H1 (cell line): ENCODE measurements at regions not wholly inside any gene's neighbourhood (a gene's known extent, or its start where the extent isn't known, plus 50 kb on each side); places are given as distances from the start of the nearest gene placed in this dataset.

Source experiments
- CTCF ChIA-PET: fragments of 300-600 bp; sonication (Branson Sonifier 250); formaldehyde crosslinking; loops from one replicate; lab custom pipeline; 2021; ENCODE audit not compliant: partially characterized antibody; lab: Charles Lee
- POLR2A ChIA-PET: fragments of 300-600 bp; sonication (Branson Sonifier 250); formaldehyde crosslinking; loops from one replicate; lab custom pipeline; 2021; ENCODE audit warnings: inconsistent platforms; ENCODE audit not compliant: partially characterized antibody; lab: Charles Lee
- DNase-seq, 2 experiments: peaks; one replicate each; pipeline versions ENCODE4 v3.0.0 to v3.0.0-alpha.2; 2010 to 2022; ENCODE audit warnings: low spot score in 2 of 2, low read depth in 1 of 2, mixed read lengths in 1 of 2
- FAIRE-seq: peaks from 2 replicates; lab custom pipeline; 2011; peaks lifted over from hg19 to GRCh38; lab: Jason Lieb, UNC
- H2AFZ ChIP-seq: 2 replicates; pipeline ENCODE4 v1.8.1; 2012; ENCODE audit warnings: low read length, inconsistent platforms
- H2AK5ac ChIP-seq: 2 replicates; pipeline ENCODE4 v1.6.1; 2013; ENCODE audit warnings: low read depth, low read length
- H2BK120ac ChIP-seq: replicated peaks from 2 replicates; pipeline ENCODE3; 2013; ENCODE audit warnings: low read depth, low read length, inconsistent platforms
- H2BK12ac ChIP-seq: 2 replicates; pipeline ENCODE4 v1.6.1; 2013; ENCODE audit warnings: low read depth, low read length
- H2BK15ac ChIP-seq: 2 replicates; pipeline ENCODE4 v1.6.1; 2013; ENCODE audit warnings: low read length
- H2BK20ac ChIP-seq: 2 replicates; pipeline ENCODE4 v1.6.1; 2013; ENCODE audit warnings: low read length
- H2BK5ac ChIP-seq: 2 replicates; pipeline ENCODE4 v1.6.1; 2013; ENCODE audit warnings: low read depth, low read length
- H3K14ac ChIP-seq: 2 replicates; pipeline ENCODE4 v1.6.1; 2013; ENCODE audit warnings: inconsistent platforms; ENCODE audit not compliant: insufficient read length
- H3K18ac ChIP-seq: 2 replicates; pipeline ENCODE4 v1.6.1; 2013; ENCODE audit warnings: low read length; ENCODE audit errors: extremely low read depth
- H3K23ac ChIP-seq: 2 replicates; pipeline ENCODE4 v1.6.1; 2013; ENCODE audit warnings: inconsistent platforms; ENCODE audit not compliant: insufficient read length
- H3K23me2 ChIP-seq: 2 replicates; pipeline ENCODE4 v1.6.1; 2013; ENCODE audit warnings: low read depth, low read length
- H3K27ac ChIP-seq: 2 replicates; pipeline ENCODE4 v1.6.1; 2011; ENCODE audit warnings: low read depth, low read length, inconsistent platforms
- H3K27me3 ChIP-seq, 4 experiments: replicated peaks in 1 of 4; 1 replicate in 1 of 4; 2 replicates in 3 of 4; pipeline versions ENCODE4 v1.6.1 to v1.8.1; 2011 to 2013; ENCODE audit warnings: low read length in 3 of 4, mild to moderate bottlenecking in 3 of 4, inconsistent platforms in 2 of 4, mixed read lengths in 2 of 4, moderate library complexity in 1 of 4; ENCODE audit not compliant: control insufficient read depth in 3 of 4, insufficient read depth in 3 of 4; ENCODE audit errors: extremely low read depth in 1 of 4
- H3K36me3 ChIP-seq, 4 experiments: 2 replicates each; pipeline versions ENCODE4 v1.6.1 to v1.8.1; 2011 to 2013; ENCODE audit warnings: mild to moderate bottlenecking in 4 of 4, low read length in 3 of 4, moderate library complexity in 2 of 4, control low read depth in 1 of 4, inconsistent platforms in 1 of 4; ENCODE audit not compliant: insufficient read depth in 4 of 4, control insufficient read depth in 2 of 4
- H3K4ac ChIP-seq: replicated peaks from 2 replicates; pipeline ENCODE3; 2013; ENCODE audit warnings: low read length, low read depth, mixed read lengths, inconsistent platforms; ENCODE audit not compliant: insufficient read length
- H3K4me1 ChIP-seq, 4 experiments: replicated peaks in 1 of 4; 1 replicate in 1 of 4; 2 replicates in 3 of 4; pipeline versions ENCODE4 v1.6.1 to v1.8.1; 2011 to 2013; ENCODE audit warnings: low read length in 3 of 4, inconsistent platforms in 2 of 4, mixed read lengths in 1 of 4; ENCODE audit not compliant: insufficient read depth in 4 of 4, control insufficient read depth in 3 of 4
- H3K4me2 ChIP-seq, 2 experiments: 2 replicates each; pipeline versions ENCODE4 v1.6.1 to v1.8.1; 2011 to 2013; ENCODE audit warnings: low read depth in 2 of 2, low read length in 2 of 2, control low read depth in 1 of 2, inconsistent platforms in 1 of 2, mild to moderate bottlenecking in 1 of 2; ENCODE audit not compliant: insufficient read depth in 1 of 2
- H3K4me3 ChIP-seq, 4 experiments: fragments of 200-600, 300-600 bp in 1 of 4; sonication (generic), shearing (Covaris generic), sonication (Bioruptor Twin) in 1 of 4; 2 replicates each; pipeline versions ENCODE4 v1.5.1 to v1.8.1; 2011 to 2016; ENCODE audit warnings: low read length in 4 of 4, low read depth in 3 of 4, control low read depth in 2 of 4, inconsistent platforms in 2 of 4, mild to moderate bottlenecking in 2 of 4, mixed read lengths in 1 of 4, moderate library complexity in 1 of 4; ENCODE audit not compliant: insufficient read depth in 2 of 4; ENCODE audit errors: extremely low read depth in 1 of 4
- H3K56ac ChIP-seq: replicated peaks from 2 replicates; pipeline ENCODE3; 2013; ENCODE audit warnings: low read depth, mild to moderate bottlenecking, mixed read lengths, low read length, inconsistent platforms; ENCODE audit not compliant: insufficient read length
- H3K79me1 ChIP-seq: 2 replicates; pipeline ENCODE4 v1.6.1; 2013; ENCODE audit warnings: low read depth, low read length, control low read depth
- H3K79me2 ChIP-seq, 2 experiments: 2 replicates each; pipeline versions ENCODE4 v1.6.1 to v1.8.1; 2012 to 2013; ENCODE audit warnings: low read length in 2 of 2, mild to moderate bottlenecking in 2 of 2, inconsistent platforms in 1 of 2; ENCODE audit not compliant: insufficient read depth in 2 of 2, control insufficient read depth in 1 of 2
- H3K9ac ChIP-seq, 4 experiments: replicated peaks in 1 of 4; 1 replicate in 1 of 4; 2 replicates in 3 of 4; pipeline versions ENCODE4 v1.6.1 to v1.8.1; 2011 to 2013; ENCODE audit warnings: low read depth in 3 of 4, low read length in 3 of 4, control low read depth in 2 of 4, mild to moderate bottlenecking in 2 of 4, moderate library complexity in 2 of 4, inconsistent platforms in 1 of 4; ENCODE audit errors: extremely low read depth in 1 of 4
- H3K9me3 ChIP-seq, 2 experiments: 2 replicates each; pipeline versions ENCODE4 v1.6.1 to v1.8.1; 2012 to 2013; ENCODE audit warnings: mild to moderate bottlenecking in 2 of 2, moderate library complexity in 2 of 2, control low read depth in 1 of 2, inconsistent platforms in 1 of 2, low read depth in 1 of 2, low read length in 1 of 2, mixed read lengths in 1 of 2; ENCODE audit not compliant: insufficient read depth in 2 of 2
- H4K20me1 ChIP-seq, 2 experiments: replicated peaks in 1 of 2; 2 replicates each; pipeline versions ENCODE3 to v1.8.1; 2011 to 2013; ENCODE audit warnings: inconsistent platforms in 2 of 2, low read length in 2 of 2, mild to moderate bottlenecking in 1 of 2; ENCODE audit not compliant: insufficient read depth in 2 of 2, control insufficient read depth in 1 of 2
- H4K5ac ChIP-seq: 2 replicates; pipeline ENCODE4 v1.6.1; 2013; ENCODE audit warnings: low read length, low read depth, mixed read lengths, inconsistent platforms; ENCODE audit not compliant: insufficient read length
- H4K8ac ChIP-seq: 2 replicates; pipeline ENCODE4 v1.8.0; 2013; ENCODE audit warnings: mild to moderate bottlenecking, moderate library complexity, low read length, inconsistent platforms; ENCODE audit not compliant: insufficient read depth; ENCODE audit errors: extremely low read depth
- H4K91ac ChIP-seq: replicated peaks from 2 replicates; pipeline ENCODE3; 2013; ENCODE audit warnings: low read length, mixed read lengths, inconsistent platforms; ENCODE audit not compliant: insufficient read length
- CBX5 ChIP-seq: fragments of 300-800, 300-1000 bp; sonication (generic); IDR thresholded peaks from 2 replicates; pipeline ENCODE4 v1.7.1; 2016; ENCODE audit warnings: antibody characterized with exemption, low read length, low read depth
- POU5F1 ChIP-seq: IDR thresholded peaks from 2 replicates; pipeline ENCODE4 v1.6.1; 2011; ENCODE audit warnings: low read depth, mild to moderate bottlenecking, low read length, moderate library complexity
- SP4 ChIP-seq: IDR thresholded peaks from 2 replicates; pipeline ENCODE4 v1.6.1; 2012; ENCODE audit warnings: low read length, inconsistent platforms
- WGBS, 2 experiments: shearing (Covaris generic) in 1 of 2; methylation state at CpG; one replicate each; pipeline versions ENCODE4 v1.1.6 to v1.1.7; 2013 to 2015; ENCODE audit warnings: low lambda C conversion rate in 2 of 2, mixed read lengths in 2 of 2, inconsistent platforms in 1 of 2, low coverage in 1 of 2, missing lambda C conversion rate in 1 of 2; ENCODE audit not compliant: insufficient replicate concordance in 2 of 2, insufficient coverage in 1 of 2, insufficient read length in 1 of 2; ENCODE audit errors: extremely low coverage in 1 of 2, missing lambda C conversion rate in 1 of 2; 5-methylcytosine and 5-hydroxymethylcytosine counted together

DNA sequence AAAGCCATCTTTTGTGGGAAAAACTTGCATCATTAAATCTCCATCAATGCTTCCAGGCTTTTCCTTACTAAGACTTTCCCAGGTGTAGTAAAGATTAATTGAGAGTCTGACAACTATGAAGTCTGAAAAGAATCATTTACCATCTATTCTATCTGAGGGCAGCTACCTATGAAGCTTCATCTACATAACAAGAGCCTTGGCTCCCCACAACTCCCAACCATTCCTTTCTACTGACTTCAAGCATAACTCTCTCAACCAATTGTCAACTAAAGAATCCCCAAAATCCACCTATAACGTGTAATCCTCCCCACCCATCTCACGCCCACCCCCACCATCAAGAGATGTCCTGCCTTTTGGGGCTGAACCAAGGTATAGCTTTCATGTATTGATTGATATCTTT is 101.5 kb upstream of the GABRA2 start:
- no peak overlapping the region for H3K23ac ChIP-seq
- 0 out of 2 replicates have a peak, but pooled peaks have one; percentile 54 for TF ChIP-seq POU5F1
- TF ChIP-seq CBX5, result no peak
- no peak for TF ChIP-seq SP4
- TF ChIP-seq, all 59 proteins: peak for 1

More for the DNA sequence above, 101.5 kb upstream of the GABRA2 start:
- WGBS, 2 experiments, result 46% methylated on average over 2 of the region's 2 CpGs; no CpG with 5 or more reads in 1 of the 2 experiments
- no peaks in the 10 kb centered on the region for H3K23me2 ChIP-seq
- no peak overlapping the region for H3K27ac ChIP-seq
- no peak overlapping the region for H2AFZ ChIP-seq
- no peaks in the 10 kb centered on the region for H4K20me1 ChIP-seq
- peak in 1 of 2 experiments; percentile 15 for DNase-seq
- no peak overlapping the region for H2BK5ac ChIP-seq
- CTCF ChIA-PET, result interaction anchor here (1.2 kb wide), 1 partner anchor 14 kb away, joined by 3 read pairs; no protein-coding TSS in a partner anchor
- POLR2A ChIA-PET, result no interaction called here
- no peak overlapping the region for H4K5ac ChIP-seq
- no peak overlapping the region for H2BK120ac ChIP-seq
- H3K79me2 ChIP-seq, result no peaks in the 10 kb centered on the region
- H4K91ac ChIP-seq, result no peak overlapping the region
- no peaks in the 10 kb centered on the region for H3K27me3 ChIP-seq
- no peak overlapping the region for H2BK12ac ChIP-seq
- no peak overlapping the region for H2BK20ac ChIP-seq
- no peak overlapping the region for H3K4ac ChIP-seq
- no peak overlapping the region for H2AK5ac ChIP-seq
- no peaks in the 10 kb centered on the region for H3K9me3 ChIP-seq
- no peak overlapping the region for H2BK15ac ChIP-seq
- no peaks in the 10 kb centered on the region for H3K79me1 ChIP-seq
- no peak overlapping the region for H3K18ac ChIP-seq
- FAIRE-seq, result peak; percentile 85
- no peak overlapping the region for H3K9ac ChIP-seq
- no peaks in the 10 kb centered on the region for H3K36me3 ChIP-seq
- H3K4me2 ChIP-seq, result no peak overlapping the region
- H3K4me3 ChIP-seq, result no peak overlapping the region
- peaks cover 2 to 6% (median 5%) of the 10 kb centered on the region in 4 experiments; a peak in 5 of 7 replicates for H3K4me1 ChIP-seq
- no peak overlapping the region for H3K56ac ChIP-seq
- no peak overlapping the region for H3K14ac ChIP-seq
- H4K8ac ChIP-seq, result no peak overlapping the region
